ENCODE measurements at regions not wholly inside any gene's neighbourhood (a gene's known extent, or its start where the extent isn't known, plus 50 kb on each side); places are given as distances from the start of the nearest gene placed in this dataset.

- no peaks in the 10 kb centered on the region for H3K79me2 ChIP-seq (ENCODE audit: insufficient read depth, low read length)
- H4K20me1 ChIP-seq (ENCODE audit: insufficient read depth, low read length), result no peaks in the 10 kb centered on the region
- H3K36me3 ChIP-seq (replicated peaks in 1 of 2; ENCODE audit: control insufficient read depth in 1 of 2, insufficient read depth in 2 of 2, low read length in 2 of 2), result no peaks in the 10 kb centered on the region
- TF ChIP-seq CTCF (IDR thresholded peaks at IDR 0.05), result no peak
- no peak overlapping the region for H3K27ac Mint-ChIP-seq
- H3K4me3 Mint-ChIP-seq, result no peak overlapping the region
- intact Hi-C loops (cut with micrococcal nuclease), result no loop called here
- H2AFZ ChIP-seq (ENCODE audit: insufficient read depth, low read depth, low read length, poor library complexity, severe bottlenecking), result no peak overlapping the region
- peaks cover 4 to 7% of the 10 kb centered on the region in 2 donors for H3K9me3 ChIP-seq (replicated peaks in 1 of 2; ENCODE audit: control insufficient read depth in 1 of 2, insufficient read depth in 1 of 2, low read length in 2 of 2)
- H3K4me1 Mint-ChIP-seq, result no peaks in the 10 kb centered on the region
- 93% methylated on average over 12 of the region's 21 CpGs for WGBS (ENCODE audit: insufficient coverage)
- H3K9ac ChIP-seq (ENCODE audit: insufficient read depth, low read length, poor library complexity, severe bottlenecking), result no peak overlapping the region
- no peak for DNase-seq
- H3K9me3 Mint-ChIP-seq, result peaks cover 4 to 19% (median 8%) of the 10 kb centered on the region in 7 donors
- no peak overlapping the region for H3K27ac ChIP-seq (ENCODE audit: low read depth in 1 of 2, low read length in 2 of 2)
- H3K4me3 ChIP-seq (replicated peaks in 1 of 3; ENCODE audit: low read depth in 2 of 3, low read length in 3 of 3), result no peak overlapping the region
- H3K27me3 ChIP-seq (ENCODE audit: control insufficient read depth in 2 of 2, insufficient read depth in 2 of 2, low read length in 2 of 2), result peaks cover 4 to 36% of the 10 kb centered on the region in 2 donors
- H3K4me2 ChIP-seq (replicated peaks; ENCODE audit: extremely low read depth, low read length, poor library complexity, severe bottlenecking), result no peak overlapping the region
- no peaks in the 10 kb centered on the region for H3K4me1 ChIP-seq (ENCODE audit: control insufficient read depth in 1 of 2, insufficient read depth in 2 of 2, low read length in 2 of 2)
- H3K27me3 Mint-ChIP-seq (ENCODE audit: low read depth in 3 of 3), result peaks cover 31 to 58% (median 42%) of the 10 kb centered on the region in 3 donors
- H3K36me3 Mint-ChIP-seq, result no peaks in the 10 kb centered on the region
Measured at GRCh38 chr17:36885771-36886377, 51.4 kb upstream of the LHX1 start.
